NCI-H510A treated with DMSO at 0.1 percent for 48 hours (cell line): ENCODE measurements at regions not wholly inside any gene's neighbourhood (a gene's known extent, or its start where the extent isn't known, plus 50 kb on each side); places are given as distances from the start of the nearest gene placed in this dataset.

Experiments used
- DNase-seq: peaks from one replicate; lab custom pipeline; 2025; lab: John Stamatoyannopoulos, UW

GRCh38 chr18:43642727-43643330, 365.5 kb upstream of the SYT4 start:
- no peak for DNase-seq

GRCh38 chr18:43648002-43648401, 370.7 kb upstream of the SYT4 start:
- DNase-seq = no peak

GRCh38 chr18:43649649-43650357, 372.5 kb upstream of the SYT4 start:
- no peak for DNase-seq

GRCh38 chr18:43650426-43650825, 373.1 kb upstream of the SYT4 start:
- DNase-seq = no peak

- no peak for DNase-seq
These were observed 373.8 kb upstream of the SYT4 start for GRCh38 chr18:43651057-43651456.

- DNase-seq = no peak
These were observed 379.3 kb upstream of the SYT4 start for GRCh38 chr18:43656547-43656946.

GRCh38 chr18:43661570-43661969, 384.3 kb upstream of the SYT4 start:
- DNase-seq = no peak

- no peak for DNase-seq
These were observed 385.4 kb upstream of the SYT4 start for GRCh38 chr18:43662657-43663056.

- no peak for DNase-seq
These were observed 385.9 kb upstream of the SYT4 start for GRCh38 chr18:43663159-43663558.

- no peak for DNase-seq
These were observed 387.3 kb upstream of the SYT4 start for GRCh38 chr18:43664487-43665008.

GRCh38 chr18:43665105-43665788, 388.0 kb upstream of the SYT4 start:
- DNase-seq = no peak

- no peak for DNase-seq
These were observed 391.6 kb upstream of the SYT4 start for GRCh38 chr18:43668866-43669265.

- no peak for DNase-seq
These were observed 394.1 kb upstream of the SYT4 start for GRCh38 chr18:43671431-43671830.

GRCh38 chr18:43680096-43680495, 402.8 kb upstream of the SYT4 start:
- DNase-seq = no peak

GRCh38 chr18:43681661-43682060, 404.4 kb upstream of the SYT4 start:
- DNase-seq = no peak

- DNase-seq = no peak
These were observed 404.9 kb upstream of the SYT4 start for GRCh38 chr18:43682196-43682595.

- DNase-seq = no peak
These were observed 409.4 kb upstream of the SYT4 start for GRCh38 chr18:43686709-43687108.

GRCh38 chr18:43692099-43692690, 414.9 kb upstream of the SYT4 start:
- no peak for DNase-seq

- no peak for DNase-seq
These were observed 425.1 kb upstream of the SYT4 start for GRCh38 chr18:43702399-43702798.

- no peak for DNase-seq
These were observed 425.8 kb upstream of the SYT4 start for GRCh38 chr18:43703050-43703449.

- no peak for DNase-seq
These were observed 428.6 kb upstream of the SYT4 start for GRCh38 chr18:43705850-43706249.

- no peak for DNase-seq
These were observed 432.8 kb upstream of the SYT4 start for GRCh38 chr18:43710135-43710534.
